OCI-LY7 (cell line): ENCODE measurements at regions not wholly inside any gene's neighbourhood (a gene's known extent, or its start where the extent isn't known, plus 50 kb on each side); places are given as distances from the start of the nearest gene placed in this dataset.

ENCODE experiments used
- EZH2phosphoT487 ChIP-seq: fragments of 200-600 bp; sonication (generic); IDR thresholded peaks from 2 replicates; pipeline ENCODE4 v1.6.1; 2018; ENCODE audit warnings: low read depth, borderline replicate concordance, mild to moderate bottlenecking, mixed run types, antibody characterized with exemption, low read length, moderate library complexity, mixed read lengths
- TF ChIP-seq, protein P1 (sequence below): fragments of 200-600 bp; sonication (generic); conservative IDR thresholded peaks from 2 replicates; pipeline ENCODE4 v1.5.1; 2014; ENCODE audit warnings: mild to moderate bottlenecking, antibody characterized with exemption, low read length, moderate library complexity, mixed read lengths

DNA sequence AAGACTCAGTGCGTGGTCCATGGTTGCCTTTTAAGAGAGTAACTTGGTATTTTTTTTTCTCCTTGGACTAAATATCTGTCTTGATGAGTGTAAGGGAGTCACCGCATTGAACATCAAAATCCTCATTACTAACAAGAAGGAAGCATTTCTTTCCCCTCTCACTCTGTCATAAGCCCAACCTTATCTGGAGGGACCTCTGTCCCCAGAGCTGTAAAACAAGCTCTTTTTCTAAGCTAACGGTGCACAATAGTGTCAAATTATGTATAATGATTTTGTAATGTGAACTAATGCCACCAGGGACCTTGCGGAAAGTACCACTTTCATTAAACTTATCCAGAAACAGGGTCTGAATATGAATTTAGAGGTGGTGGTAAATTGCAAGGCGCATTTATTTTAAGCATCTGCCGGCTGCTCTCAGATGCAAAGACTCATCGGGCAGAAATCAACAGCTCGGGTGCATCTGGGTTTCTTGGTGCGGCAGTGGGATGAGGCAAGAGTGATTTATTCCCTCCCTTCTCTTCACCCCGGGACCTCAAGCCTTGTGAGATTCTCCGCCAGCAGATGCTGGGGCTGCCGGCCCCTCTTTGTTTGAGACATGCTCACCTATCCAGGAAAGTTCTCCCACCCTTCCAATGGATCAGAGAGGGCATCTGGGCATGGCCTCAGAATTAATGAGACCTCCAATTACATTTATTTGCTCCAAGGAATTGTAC, 95.2 kb upstream of the IRX3 start:
- TF ChIP-seq, protein P1, sequence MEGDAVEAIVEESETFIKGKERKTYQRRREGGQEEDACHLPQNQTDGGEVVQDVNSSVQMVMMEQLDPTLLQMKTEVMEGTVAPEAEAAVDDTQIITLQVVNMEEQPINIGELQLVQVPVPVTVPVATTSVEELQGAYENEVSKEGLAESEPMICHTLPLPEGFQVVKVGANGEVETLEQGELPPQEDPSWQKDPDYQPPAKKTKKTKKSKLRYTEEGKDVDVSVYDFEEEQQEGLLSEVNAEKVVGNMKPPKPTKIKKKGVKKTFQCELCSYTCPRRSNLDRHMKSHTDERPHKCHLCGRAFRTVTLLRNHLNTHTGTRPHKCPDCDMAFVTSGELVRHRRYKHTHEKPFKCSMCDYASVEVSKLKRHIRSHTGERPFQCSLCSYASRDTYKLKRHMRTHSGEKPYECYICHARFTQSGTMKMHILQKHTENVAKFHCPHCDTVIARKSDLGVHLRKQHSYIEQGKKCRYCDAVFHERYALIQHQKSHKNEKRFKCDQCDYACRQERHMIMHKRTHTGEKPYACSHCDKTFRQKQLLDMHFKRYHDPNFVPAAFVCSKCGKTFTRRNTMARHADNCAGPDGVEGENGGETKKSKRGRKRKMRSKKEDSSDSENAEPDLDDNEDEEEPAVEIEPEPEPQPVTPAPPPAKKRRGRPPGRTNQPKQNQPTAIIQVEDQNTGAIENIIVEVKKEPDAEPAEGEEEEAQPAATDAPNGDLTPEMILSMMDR, result no peak
- TF ChIP-seq EZH2phosphoT487, result no peak
